ENCODE measurements at regions not wholly inside any gene's neighbourhood (a gene's known extent, or its start where the extent isn't known, plus 50 kb on each side); places are given as distances from the start of the nearest gene placed in this dataset.

DNA sequence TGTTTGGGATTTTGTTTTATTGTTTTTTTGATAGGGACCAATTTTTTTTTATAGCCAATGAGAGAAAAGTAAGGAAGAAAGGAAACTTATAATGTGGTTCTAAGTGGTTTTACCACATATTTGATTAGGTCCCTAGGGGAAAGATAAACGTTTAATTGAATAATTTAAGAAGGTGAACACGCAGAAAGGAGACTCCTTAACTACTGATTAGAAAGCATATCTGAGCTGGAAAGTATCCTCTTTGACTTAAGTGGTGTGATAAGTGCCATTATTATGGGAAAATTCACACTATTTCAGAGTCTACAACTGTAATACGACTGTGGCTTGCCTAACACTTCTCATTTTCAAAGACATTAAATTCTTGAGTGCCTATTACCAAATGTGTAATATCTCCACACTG lies 106.5 kb upstream of the GRAMD1B start:
- H3K4me2 ChIP-seq = no peak overlapping the region
- ATAC-seq (no peak), FAIRE-seq (no peak), DNase-seq (ENCODE audit: low read depth in 1 of 2, low spot score in 1 of 2) (no peak)
- no peak overlapping the region for H3K27ac ChIP-seq
- ChIA-PET CTCF (no interaction called here), POLR2A (no interaction called here)
- WGBS (ENCODE audit: missing lambda C conversion rate) = 3% methylated on average over 3 of the region's 3 CpGs
- no peaks in the 10 kb centered on the region for H3K9me3 ChIP-seq
- TF ChIP-seq EP300 (IDR thresholded peaks at IDR 0.05) = no peak
- TF ChIP-seq, protein P1, sequence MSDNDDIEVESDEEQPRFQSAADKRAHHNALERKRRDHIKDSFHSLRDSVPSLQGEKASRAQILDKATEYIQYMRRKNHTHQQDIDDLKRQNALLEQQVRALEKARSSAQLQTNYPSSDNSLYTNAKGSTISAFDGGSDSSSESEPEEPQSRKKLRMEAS (IDR thresholded peaks at IDR 0.05) = no peak
- TF ChIP-seq, protein P2, sequence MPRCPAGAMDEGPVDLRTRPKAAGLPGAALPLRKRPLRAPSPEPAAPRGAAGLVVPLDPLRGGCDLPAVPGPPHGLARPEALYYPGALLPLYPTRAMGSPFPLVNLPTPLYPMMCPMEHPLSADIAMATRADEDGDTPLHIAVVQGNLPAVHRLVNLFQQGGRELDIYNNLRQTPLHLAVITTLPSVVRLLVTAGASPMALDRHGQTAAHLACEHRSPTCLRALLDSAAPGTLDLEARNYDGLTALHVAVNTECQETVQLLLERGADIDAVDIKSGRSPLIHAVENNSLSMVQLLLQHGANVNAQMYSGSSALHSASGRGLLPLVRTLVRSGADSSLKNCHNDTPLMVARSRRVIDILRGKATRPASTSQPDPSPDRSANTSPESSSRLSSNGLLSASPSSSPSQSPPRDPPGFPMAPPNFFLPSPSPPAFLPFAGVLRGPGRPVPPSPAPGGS (IDR thresholded peaks at IDR 0.05) = no peak
- no peak for TF ChIP-seq RARB (CRISPR knock-in tag; IDR thresholded peaks at IDR 0.05)
- TF ChIP-seq, protein P3, sequence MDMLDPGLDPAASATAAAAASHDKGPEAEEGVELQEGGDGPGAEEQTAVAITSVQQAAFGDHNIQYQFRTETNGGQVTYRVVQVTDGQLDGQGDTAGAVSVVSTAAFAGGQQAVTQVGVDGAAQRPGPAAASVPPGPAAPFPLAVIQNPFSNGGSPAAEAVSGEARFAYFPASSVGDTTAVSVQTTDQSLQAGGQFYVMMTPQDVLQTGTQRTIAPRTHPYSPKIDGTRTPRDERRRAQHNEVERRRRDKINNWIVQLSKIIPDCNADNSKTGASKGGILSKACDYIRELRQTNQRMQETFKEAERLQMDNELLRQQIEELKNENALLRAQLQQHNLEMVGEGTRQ (IDR thresholded peaks at IDR 0.05) = no peak
- TF ChIP-seq TP53 (CRISPR knock-in tag; IDR thresholded peaks at IDR 0.05) = no peak
- no peak overlapping the region for H3K4me3 ChIP-seq
- H3K4me1 ChIP-seq = no peaks in the 10 kb centered on the region

DNA sequence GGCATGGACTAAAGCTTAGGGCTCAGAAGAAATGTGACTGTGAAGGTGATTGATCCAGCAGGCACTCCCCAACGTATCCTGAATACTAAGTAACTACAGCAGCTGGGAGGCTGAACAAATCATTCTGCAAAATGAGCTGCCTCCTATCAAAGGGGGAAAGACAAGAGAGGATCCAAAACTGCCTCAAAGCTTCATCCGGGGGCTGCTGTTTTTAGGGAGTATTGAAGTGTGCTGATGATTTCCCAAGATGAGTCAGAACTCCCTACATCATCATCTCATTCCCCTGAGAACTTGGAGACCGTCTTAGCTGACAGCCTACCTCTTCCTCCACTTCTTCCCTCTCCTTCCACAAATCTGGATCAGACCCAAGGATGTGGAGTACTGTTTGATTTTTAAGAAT lies 108.4 kb upstream of the GRAMD1B start:
- H3K4me3 ChIP-seq = no peak overlapping the region
- no peaks in the 10 kb centered on the region for H3K4me1 ChIP-seq
- WGBS (ENCODE audit: missing lambda C conversion rate) = 15% methylated on average over 3 of the region's 3 CpGs
- no peaks in the 10 kb centered on the region for H3K9me3 ChIP-seq
- no peak overlapping the region for H3K4me2 ChIP-seq
- TF ChIP-seq, protein P2 (IDR thresholded peaks at IDR 0.05) = no peak
- TF ChIP-seq PHF8 (IDR thresholded peaks at IDR 0.05; ENCODE audit: borderline replicate concordance, low read depth) (no peak), HOXB5 (CRISPR knock-in tag; IDR thresholded peaks at IDR 0.05) (no peak), HOXA7 (CRISPR knock-in tag; IDR thresholded peaks at IDR 0.05) (no peak), ZNF302 (CRISPR knock-in tag; IDR thresholded peaks at IDR 0.05) (no peak), GATA3 (IDR thresholded peaks at IDR 0.05; ENCODE audit: borderline replicate concordance) (no peak), TP53 (CRISPR knock-in tag; IDR thresholded peaks at IDR 0.05) (no peak), TFCP2L1 (CRISPR knock-in tag; IDR thresholded peaks at IDR 0.05) (no peak), EP300 (IDR thresholded peaks at IDR 0.05) (no peak), CHD4 (IDR thresholded peaks at IDR 0.05; ENCODE audit: borderline replicate concordance) (no peak), RARB (CRISPR knock-in tag; IDR thresholded peaks at IDR 0.05) (no peak), HOXB13 (CRISPR knock-in tag; IDR thresholded peaks at IDR 0.05; ENCODE audit: low read depth) (no peak), SREBF2 (IDR thresholded peaks at IDR 0.05) (no peak), NR3C1 (IDR thresholded peaks at IDR 0.05) (no peak), KDM5A (IDR thresholded peaks at IDR 0.05) (no peak)
- TF ChIP-seq, protein P1 (IDR thresholded peaks at IDR 0.05) = no peak
- TF ChIP-seq, protein P4, sequence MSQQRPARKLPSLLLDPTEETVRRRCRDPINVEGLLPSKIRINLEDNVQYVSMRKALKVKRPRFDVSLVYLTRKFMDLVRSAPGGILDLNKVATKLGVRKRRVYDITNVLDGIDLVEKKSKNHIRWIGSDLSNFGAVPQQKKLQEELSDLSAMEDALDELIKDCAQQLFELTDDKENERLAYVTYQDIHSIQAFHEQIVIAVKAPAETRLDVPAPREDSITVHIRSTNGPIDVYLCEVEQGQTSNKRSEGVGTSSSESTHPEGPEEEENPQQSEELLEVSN (IDR thresholded peaks at IDR 0.05; ENCODE audit: borderline replicate concordance, low read depth) = no peak
- no peak for FAIRE-seq
- CTCF ChIA-PET = no interaction called here
- no peak for ATAC-seq
- DNase-seq (ENCODE audit: low read depth in 1 of 2, low spot score in 1 of 2) = no peak
- POLR2A ChIA-PET = no interaction called here
- no peak overlapping the region for H3K27ac ChIP-seq

DNA sequence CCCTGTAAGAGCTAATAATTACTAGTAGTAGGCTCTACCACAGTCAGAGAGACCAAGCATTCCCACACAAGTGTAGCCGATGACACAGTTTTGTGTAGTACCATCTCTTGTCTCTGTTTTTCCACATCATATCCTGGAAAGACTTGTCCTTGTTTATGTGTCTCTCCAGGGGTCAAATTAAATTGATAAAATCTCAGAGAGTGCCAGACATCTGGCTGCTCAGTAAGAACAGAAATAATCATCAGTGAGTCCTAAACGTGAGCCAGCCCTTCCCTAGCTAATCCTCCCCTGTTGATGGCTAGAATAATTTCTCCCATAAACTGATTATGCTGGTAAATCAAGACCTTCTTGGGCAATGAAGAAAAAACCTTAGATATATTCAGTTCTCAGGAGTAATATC lies 111.4 kb upstream of the GRAMD1B start:
- ChIA-PET CTCF (interaction anchor here (1.0 to 1.8 kb wide), 3 partner anchors 13 to 211 kb away, joined by 3 to 7 read pairs (median 4); no protein-coding TSS in a partner anchor), POLR2A (no interaction called here)
- Histone ChIP-seq H3K9me3 (no peaks in the 10 kb centered on the region), H3K4me2 (no peak overlapping the region), H3K27ac (no peak overlapping the region), H3K4me1 (no peaks in the 10 kb centered on the region), H3K4me3 (no peak overlapping the region)
- no peak for ATAC-seq
- FAIRE-seq = no peak
- no peak for DNase-seq (ENCODE audit: low read depth in 1 of 2, low spot score in 1 of 2)
- WGBS (ENCODE audit: missing lambda C conversion rate) = 54% methylated on average over 2 of the region's 2 CpGs
- TF ChIP-seq RARB (CRISPR knock-in tag; IDR thresholded peaks at IDR 0.05) (no peak), MYC (IDR thresholded peaks at IDR 0.05; ENCODE audit: borderline replicate concordance, low read length) (no peak), POLR2A (IDR thresholded peaks at IDR 0.05; ENCODE audit: low read length) (no peak), RCOR1 (IDR thresholded peaks at IDR 0.05; ENCODE audit: low read depth, low read length) (no peak), NFE2L2 (conservative IDR thresholded peaks at IDR 0.05; ENCODE audit: low read length) (no peak), ZNF302 (CRISPR knock-in tag; IDR thresholded peaks at IDR 0.05) (no peak), NPAS2 (CRISPR knock-in tag; IDR thresholded peaks at IDR 0.05; ENCODE audit: borderline replicate concordance) (no peak), FOSL2 (IDR thresholded peaks at IDR 0.05) (no peak), FOSL2 (CRISPR knock-in tag; IDR thresholded peaks at IDR 0.05) (no peak)
- TF ChIP-seq, protein P5, sequence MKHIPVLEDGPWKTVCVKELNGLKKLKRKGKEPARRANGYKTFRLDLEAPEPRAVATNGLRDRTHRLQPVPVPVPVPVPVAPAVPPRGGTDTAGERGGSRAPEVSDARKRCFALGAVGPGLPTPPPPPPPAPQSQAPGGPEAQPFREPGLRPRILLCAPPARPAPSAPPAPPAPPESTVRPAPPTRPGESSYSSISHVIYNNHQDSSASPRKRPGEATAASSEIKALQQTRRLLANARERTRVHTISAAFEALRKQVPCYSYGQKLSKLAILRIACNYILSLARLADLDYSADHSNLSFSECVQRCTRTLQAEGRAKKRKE (CRISPR knock-in tag; IDR thresholded peaks at IDR 0.05; ENCODE audit: low read depth) = no peak
- TF ChIP-seq, protein P6, sequence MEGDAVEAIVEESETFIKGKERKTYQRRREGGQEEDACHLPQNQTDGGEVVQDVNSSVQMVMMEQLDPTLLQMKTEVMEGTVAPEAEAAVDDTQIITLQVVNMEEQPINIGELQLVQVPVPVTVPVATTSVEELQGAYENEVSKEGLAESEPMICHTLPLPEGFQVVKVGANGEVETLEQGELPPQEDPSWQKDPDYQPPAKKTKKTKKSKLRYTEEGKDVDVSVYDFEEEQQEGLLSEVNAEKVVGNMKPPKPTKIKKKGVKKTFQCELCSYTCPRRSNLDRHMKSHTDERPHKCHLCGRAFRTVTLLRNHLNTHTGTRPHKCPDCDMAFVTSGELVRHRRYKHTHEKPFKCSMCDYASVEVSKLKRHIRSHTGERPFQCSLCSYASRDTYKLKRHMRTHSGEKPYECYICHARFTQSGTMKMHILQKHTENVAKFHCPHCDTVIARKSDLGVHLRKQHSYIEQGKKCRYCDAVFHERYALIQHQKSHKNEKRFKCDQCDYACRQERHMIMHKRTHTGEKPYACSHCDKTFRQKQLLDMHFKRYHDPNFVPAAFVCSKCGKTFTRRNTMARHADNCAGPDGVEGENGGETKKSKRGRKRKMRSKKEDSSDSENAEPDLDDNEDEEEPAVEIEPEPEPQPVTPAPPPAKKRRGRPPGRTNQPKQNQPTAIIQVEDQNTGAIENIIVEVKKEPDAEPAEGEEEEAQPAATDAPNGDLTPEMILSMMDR (IDR thresholded peaks at IDR 0.05) = no peak
- TF ChIP-seq, protein P7, sequence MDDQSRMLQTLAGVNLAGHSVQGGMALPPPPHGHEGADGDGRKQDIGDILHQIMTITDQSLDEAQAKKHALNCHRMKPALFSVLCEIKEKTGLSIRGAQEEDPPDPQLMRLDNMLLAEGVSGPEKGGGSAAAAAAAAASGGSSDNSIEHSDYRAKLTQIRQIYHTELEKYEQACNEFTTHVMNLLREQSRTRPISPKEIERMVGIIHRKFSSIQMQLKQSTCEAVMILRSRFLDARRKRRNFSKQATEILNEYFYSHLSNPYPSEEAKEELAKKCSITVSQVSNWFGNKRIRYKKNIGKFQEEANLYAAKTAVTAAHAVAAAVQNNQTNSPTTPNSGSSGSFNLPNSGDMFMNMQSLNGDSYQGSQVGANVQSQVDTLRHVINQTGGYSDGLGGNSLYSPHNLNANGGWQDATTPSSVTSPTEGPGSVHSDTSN (IDR thresholded peaks at IDR 0.05) = no peak
